GM19238 (cell line): ENCODE measurements at regions not wholly inside any gene's neighbourhood (a gene's known extent, or its start where the extent isn't known, plus 50 kb on each side); places are given as distances from the start of the nearest gene placed in this dataset.

ENCODE experiments used
- DNase-seq: peaks from one replicate; pipeline ENCODE4 v3.0.0; 2011; ENCODE audit warnings: low spot score; ENCODE audit not compliant: insufficient read length

DNA sequence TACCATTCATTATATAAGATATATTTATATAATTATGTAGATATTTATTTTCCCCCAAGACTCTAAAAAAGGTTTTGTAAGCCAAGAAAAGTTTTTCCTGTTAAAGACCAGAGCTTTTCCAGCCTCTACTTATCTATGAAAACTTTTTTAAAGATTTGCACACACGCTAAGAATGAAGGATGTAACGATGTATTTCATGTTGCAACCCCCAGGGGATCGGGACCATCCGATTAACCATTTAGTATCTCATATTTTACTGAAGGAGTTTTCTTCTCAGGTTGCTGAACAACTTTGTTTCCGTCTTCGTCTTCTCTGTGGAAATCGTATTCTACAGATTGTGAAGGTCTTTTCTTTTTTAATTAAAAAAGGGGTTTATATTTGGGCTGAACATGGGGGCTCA is 70.0 kb upstream of the SASH1 start:
- no peak for DNase-seq

- no peak for DNase-seq
Observed at GRCh38 chr6:148273962-148274752, 68.5 kb upstream of the SASH1 start.

GRCh38 chr6:148274809-148275208 is 67.8 kb upstream of the SASH1 start:
- DNase-seq, result no peak

GRCh38 chr6:148285205-148285604 is 57.4 kb upstream of the SASH1 start:
- no peak for DNase-seq

GRCh38 chr6:148286563-148286962 is 56.1 kb upstream of the SASH1 start:
- DNase-seq, result no peak

DNA sequence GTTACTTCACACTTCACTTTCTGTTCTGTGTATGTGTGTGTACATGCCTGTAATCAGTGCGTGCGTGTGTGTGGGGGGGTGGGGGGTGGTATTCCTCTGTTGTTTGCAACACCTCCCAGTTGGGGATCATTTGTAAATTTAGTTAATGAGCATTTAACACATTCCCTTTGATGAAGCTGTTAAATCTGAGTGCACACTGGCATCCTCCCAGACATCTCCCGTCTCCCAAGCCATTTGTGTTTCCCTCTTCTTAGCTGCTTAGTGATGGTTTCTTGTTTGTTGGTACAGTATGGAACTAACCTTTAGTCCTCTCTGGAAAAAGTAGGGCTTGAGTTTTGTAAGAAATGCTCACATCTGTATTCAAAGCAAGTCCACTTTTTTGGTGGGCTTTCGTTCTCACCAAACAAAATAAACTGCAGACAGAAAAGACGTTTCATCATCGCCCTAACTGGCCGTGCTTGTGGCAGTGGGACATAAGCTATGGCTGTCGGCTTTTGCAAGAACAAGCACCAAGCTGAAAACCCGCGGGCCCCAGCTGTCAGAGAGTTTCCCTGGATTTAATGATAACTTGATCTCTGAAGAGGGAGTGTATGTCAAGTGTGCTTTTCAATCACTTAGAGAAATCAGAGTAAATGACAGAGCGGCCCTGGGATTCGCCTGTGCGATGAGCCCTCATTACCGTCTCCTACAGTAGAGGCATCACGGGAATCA is 54.9 kb upstream of the SASH1 start:
- DNase-seq, result no peak

- DNase-seq, result no peak
Observed at GRCh38 chr6:148288541-148288940, 54.1 kb upstream of the SASH1 start.

GRCh38 chr6:148289153-148289552 is 53.5 kb upstream of the SASH1 start:
- no peak for DNase-seq

DNA sequence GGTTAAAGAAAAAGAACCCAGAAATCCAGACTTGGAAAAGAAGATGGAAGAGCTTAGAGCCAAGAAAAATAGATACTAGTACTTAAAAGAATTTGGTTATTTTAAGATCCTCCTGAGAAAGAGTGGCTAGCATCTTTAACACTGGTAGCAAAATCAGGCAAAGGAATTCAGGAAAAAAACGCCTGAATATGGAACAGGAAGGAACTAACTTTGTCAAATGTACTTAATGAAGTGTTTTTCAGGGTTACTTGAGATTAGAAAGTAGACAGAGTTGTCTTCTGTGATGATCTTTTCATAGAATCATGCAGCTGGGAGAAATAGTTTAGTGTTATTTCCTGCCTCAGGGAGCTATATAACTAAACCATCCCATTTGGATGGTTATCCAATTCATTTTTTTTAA is 50.8 kb upstream of the SASH1 start:
- no peak for DNase-seq
